ENCODE measurements at regions not wholly inside any gene's neighbourhood (a gene's known extent, or its start where the extent isn't known, plus 50 kb on each side); places are given as distances from the start of the nearest gene placed in this dataset.
A peak's percentile ranks its signal among the peaks of the same experiment; 100 is the strongest.

- H3K4me1 ChIP-seq, result peaks cover 0 to 9% (median 4%) of the 10 kb centered on the region in 4 donors
- H3K27me3 ChIP-seq, result peaks cover 0 to 20% (median 10%) of the 10 kb centered on the region in 3 donors
- no peak overlapping the region for H3K27ac ChIP-seq
- WGBS, 5 donors, result 63 to 86% (median 76%) methylated on average over 2 of the region's 2 CpGs
- no peaks in the 10 kb centered on the region for H3K36me3 ChIP-seq
- TF ChIP-seq POLR2A (IDR thresholded peaks at IDR 0.05), result no peak
- TF ChIP-seq EP300 (IDR thresholded peaks at IDR 0.05), result no peak
- no peak for TF ChIP-seq POLR2AphosphoS5 (IDR thresholded peaks at IDR 0.05)
- TF ChIP-seq CTCF (IDR thresholded peaks at IDR 0.05), result no peak
- intact Hi-C loops (cut with DNase I; ENCODE audit: low total_unique reads), result no loop called here
- no peak overlapping the region for H3K4me3 ChIP-seq
- peaks cover 0 to 18% (median 15%) of the 10 kb centered on the region in 4 donors for H3K9me3 ChIP-seq
- no peak for DNase-seq
Measured at GRCh38 chr3:40620151-40620550, 95.4 kb downstream of the ZNF621 start.

GRCh38 chr3:40621252-40621651, 96.5 kb downstream of the ZNF621 start:
- no peak overlapping the region for H3K4me3 ChIP-seq
- WGBS, 5 donors, result 43 to 72% (median 63%) methylated on average over 3 to 4 of the region's 4 CpGs
- H3K36me3 ChIP-seq, result no peaks in the 10 kb centered on the region
- no peak overlapping the region for H3K27ac ChIP-seq
- peaks cover 0 to 18% (median 15%) of the 10 kb centered on the region in 4 donors for H3K9me3 ChIP-seq
- H3K27me3 ChIP-seq, result peaks cover 0 to 9% (median 0%) of the 10 kb centered on the region in 3 donors
- intact Hi-C loops (cut with DNase I; ENCODE audit: low total_unique reads), result no loop called here
- no peak for DNase-seq
- H3K4me1 ChIP-seq, result no peaks in the 10 kb centered on the region
- TF ChIP-seq POLR2A (IDR thresholded peaks at IDR 0.05), result no peak

- DNase-seq, result peak in 1 of 2 donors; percentile 35
- no peaks in the 10 kb centered on the region for H3K27me3 ChIP-seq
- H3K27ac ChIP-seq, result no peak overlapping the region
- peaks cover 0 to 18% (median 16%) of the 10 kb centered on the region in 4 donors for H3K9me3 ChIP-seq
- no peaks in the 10 kb centered on the region for H3K36me3 ChIP-seq
- TF ChIP-seq POLR2AphosphoS5 (IDR thresholded peaks at IDR 0.05) (no peak), CTCF (IDR thresholded peaks at IDR 0.05) (no peak), POLR2A (IDR thresholded peaks at IDR 0.05) (no peak), EP300 (IDR thresholded peaks at IDR 0.05) (no peak)
- no peak overlapping the region for H3K4me3 ChIP-seq
- H3K4me1 ChIP-seq, result no peaks in the 10 kb centered on the region
- WGBS, 5 donors, result 7 to 39% (median 21%) methylated on average over 1 of the region's 1 CpG
- intact Hi-C loops (cut with DNase I; ENCODE audit: low total_unique reads), result no loop called here
Measured at GRCh38 chr3:40623567-40623966, 98.8 kb downstream of the ZNF621 start.

GRCh38 chr3:40624189-40624769, 99.5 kb downstream of the ZNF621 start:
- intact Hi-C loops (cut with DNase I; ENCODE audit: low total_unique reads), result no loop called here
- H3K9me3 ChIP-seq, result peaks cover 0 to 25% (median 22%) of the 10 kb centered on the region in 4 donors
- H3K4me3 ChIP-seq, result no peak overlapping the region
- 82 to 94% (median 88%) methylated on average over 2 of the region's 2 CpGs for WGBS, 5 donors
- TF ChIP-seq POLR2AphosphoS5 (IDR thresholded peaks at IDR 0.05) (no peak), CTCF (IDR thresholded peaks at IDR 0.05) (no peak), EP300 (IDR thresholded peaks at IDR 0.05) (no peak), POLR2A (IDR thresholded peaks at IDR 0.05) (no peak)
- no peak overlapping the region for H3K27ac ChIP-seq
- H3K4me1 ChIP-seq, result no peaks in the 10 kb centered on the region
- H3K27me3 ChIP-seq, result no peaks in the 10 kb centered on the region
- DNase-seq, result no peak
- H3K36me3 ChIP-seq, result no peaks in the 10 kb centered on the region

- TF ChIP-seq POLR2A (IDR thresholded peaks at IDR 0.05) (no peak), EP300 (IDR thresholded peaks at IDR 0.05) (no peak), CTCF (IDR thresholded peaks at IDR 0.05) (no peak), POLR2AphosphoS5 (IDR thresholded peaks at IDR 0.05) (no peak)
- WGBS, 5 donors, result 68 to 80% (median 69%) methylated on average over 1 of the region's 1 CpG
Measured at GRCh38 chr3:40627095-40627494, 102.3 kb downstream of the ZNF621 start.

More at GRCh38 chr3:40627095-40627494, 102.3 kb downstream of the ZNF621 start:
- H3K4me3 ChIP-seq, result no peak overlapping the region
- H3K36me3 ChIP-seq, result no peaks in the 10 kb centered on the region
- H3K9me3 ChIP-seq, result peaks cover 0 to 34% (median 26%) of the 10 kb centered on the region in 4 donors
- H3K27me3 ChIP-seq, result no peaks in the 10 kb centered on the region
- intact Hi-C loops (cut with DNase I; ENCODE audit: low total_unique reads), result no loop called here
- no peak overlapping the region for H3K27ac ChIP-seq
- no peaks in the 10 kb centered on the region for H3K4me1 ChIP-seq
- no peak for DNase-seq
